ENCODE measurements at regions not wholly inside any gene's neighbourhood (a gene's known extent, or its start where the extent isn't known, plus 50 kb on each side); places are given as distances from the start of the nearest gene placed in this dataset.

- no peak for DNase-seq
Measured at GRCh38 chr14:71725922-71726579, 206.2 kb upstream of the RGS6 start.

GRCh38 chr14:71726580-71727021, 205.6 kb upstream of the RGS6 start:
- DNase-seq = no peak

GRCh38 chr14:71728386-71728785, 203.8 kb upstream of the RGS6 start:
- no peak for DNase-seq

GRCh38 chr14:71729596-71729995, 202.6 kb upstream of the RGS6 start:
- peak; percentile 49 for DNase-seq

DNA sequence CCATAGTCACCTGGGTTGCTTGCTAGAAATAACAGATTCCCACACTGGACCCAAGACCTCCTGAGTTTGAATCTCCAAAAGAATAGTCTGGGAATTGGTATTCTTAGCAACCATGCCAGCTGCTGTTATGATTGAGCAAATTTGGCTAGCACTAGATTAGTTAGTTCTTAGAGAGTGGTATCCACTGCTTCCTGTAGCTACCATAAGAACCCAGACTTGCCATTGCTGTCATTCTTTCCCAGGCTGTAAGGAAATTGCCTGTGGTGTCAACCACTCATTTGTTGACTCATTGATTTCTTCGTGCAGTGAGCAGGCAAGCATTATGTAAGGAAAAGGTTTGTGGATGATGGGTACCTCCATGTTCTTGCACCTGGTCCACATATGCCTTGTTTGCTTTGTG, 201.8 kb upstream of the RGS6 start:
- DNase-seq = no peak

GRCh38 chr14:71731096-71731495, 201.1 kb upstream of the RGS6 start:
- DNase-seq = no peak

DNA sequence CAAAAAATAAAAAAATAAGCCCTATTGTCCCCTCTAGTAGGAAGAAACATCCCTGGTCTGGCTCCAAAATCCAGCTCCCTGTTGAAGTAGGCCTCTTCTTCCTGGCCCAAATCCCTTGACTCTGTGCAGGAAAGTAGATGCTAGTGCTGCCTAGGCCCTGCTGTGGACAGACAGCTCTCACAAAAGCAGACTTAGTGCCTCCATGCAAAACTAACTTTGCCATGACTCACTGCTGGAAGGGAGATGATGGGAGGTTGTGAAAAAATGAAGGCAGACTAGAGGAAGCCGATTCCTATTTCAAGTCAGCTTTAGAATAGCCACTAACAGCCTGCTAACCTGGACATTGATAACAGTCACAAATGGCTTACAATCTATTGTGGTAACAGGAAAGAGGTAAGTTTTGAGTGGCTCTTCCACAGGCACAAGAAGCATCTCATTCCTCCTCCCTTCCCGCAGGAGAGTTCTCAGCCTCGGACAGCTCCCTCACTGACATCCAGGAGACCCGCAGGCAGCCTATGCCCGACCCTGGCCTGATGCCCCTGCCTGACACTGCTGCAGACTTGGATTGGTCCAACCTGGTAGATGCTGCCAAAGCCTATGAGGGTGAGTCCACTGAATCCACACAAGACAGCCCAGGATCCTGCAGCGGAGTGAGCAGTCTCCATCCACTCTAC, 198.9 kb upstream of the RGS6 start:
- no peak for DNase-seq

DNA sequence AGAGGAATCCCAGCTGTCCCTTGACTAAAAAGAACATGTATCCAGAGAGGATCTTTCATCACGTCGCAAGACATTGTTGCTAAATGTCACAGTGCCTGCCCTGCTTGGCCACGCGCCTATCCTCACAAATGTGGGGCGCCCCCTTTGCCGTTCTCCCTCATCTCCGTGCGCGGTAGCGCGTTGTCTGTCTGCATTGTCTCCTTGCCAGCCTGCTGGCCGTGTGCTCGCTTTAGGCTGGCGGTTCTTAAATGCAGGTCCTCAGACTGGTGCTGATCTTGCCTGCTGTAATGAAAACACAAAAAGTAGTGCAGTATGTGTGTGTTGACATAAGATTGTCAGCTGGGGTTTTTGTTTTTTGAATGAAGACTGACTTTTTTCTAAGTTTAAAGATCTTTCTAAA, 198.2 kb upstream of the RGS6 start:
- no peak for DNase-seq

DNA sequence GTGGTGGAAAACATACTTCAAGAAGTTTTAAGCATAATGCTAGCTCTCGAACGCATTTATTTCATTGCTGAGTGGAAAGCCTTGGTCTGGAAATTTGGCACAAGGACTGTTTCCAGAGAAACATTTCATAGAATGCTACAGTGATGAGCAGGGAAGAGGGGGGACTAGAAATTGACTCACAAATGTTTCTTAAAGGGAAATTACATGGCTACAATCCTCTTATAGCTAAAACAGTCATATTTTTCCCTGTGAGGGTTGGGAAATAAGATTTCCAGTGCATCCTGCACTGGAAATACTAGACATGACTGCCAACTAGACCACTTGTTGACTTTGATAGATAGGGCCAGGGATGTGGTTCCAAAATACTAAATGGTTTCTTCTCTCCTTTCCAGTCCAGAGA, 197.3 kb upstream of the RGS6 start:
- DNase-seq = no peak

DNA sequence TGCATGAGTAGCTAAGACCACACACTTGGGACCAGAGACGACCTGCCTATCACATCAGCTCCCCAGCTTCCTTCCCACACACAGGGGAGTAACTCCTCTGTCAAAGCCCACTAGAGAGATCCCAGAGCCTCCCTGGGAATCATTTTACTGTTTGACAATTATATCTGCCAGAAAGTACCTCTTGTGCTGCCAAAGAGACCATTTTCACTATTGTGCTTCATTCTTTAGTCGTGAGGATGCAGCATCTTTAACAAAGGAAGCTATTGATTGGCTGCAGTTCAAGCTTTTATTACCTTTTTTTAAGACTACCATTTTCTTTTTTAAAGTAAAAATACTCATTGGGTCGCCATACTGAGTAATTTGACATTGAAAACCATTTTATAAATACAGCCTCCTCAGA, 194.5 kb upstream of the RGS6 start:
- no peak for DNase-seq

DNA sequence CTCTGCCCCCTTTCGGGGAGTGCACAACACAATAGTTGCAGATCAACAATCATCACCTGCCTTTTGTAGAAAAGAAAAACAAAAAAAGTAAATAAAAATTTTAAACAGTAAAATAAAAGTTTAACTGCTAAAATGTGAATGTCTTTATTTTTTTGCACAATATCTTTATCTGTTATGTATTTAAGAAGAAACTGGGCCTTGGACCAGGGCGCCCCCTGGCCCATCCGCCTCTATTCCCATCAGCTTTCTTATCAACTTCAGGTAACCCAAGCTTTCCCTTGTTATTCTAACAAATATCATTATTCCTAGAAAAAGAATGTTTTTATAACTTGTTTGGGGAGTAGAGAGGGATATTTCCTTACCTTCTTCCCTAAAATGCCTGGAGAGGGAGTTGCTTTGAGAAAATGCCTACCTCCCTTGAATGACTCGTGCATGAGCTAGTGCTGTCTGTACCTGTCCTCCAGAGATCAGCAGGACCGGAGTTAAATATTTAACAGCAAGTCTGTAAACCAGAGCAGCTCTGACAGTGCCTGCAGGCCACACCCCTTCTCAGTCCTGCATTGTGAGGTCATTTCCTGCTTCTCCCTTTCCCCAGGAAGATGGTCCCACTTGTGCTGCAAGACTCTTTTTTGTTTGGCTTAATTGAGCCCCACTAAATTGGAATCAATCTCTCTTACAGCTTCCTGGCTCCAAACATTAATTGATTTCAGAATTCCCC, 192.8 kb upstream of the RGS6 start:
- DNase-seq = peak; percentile 11

DNA sequence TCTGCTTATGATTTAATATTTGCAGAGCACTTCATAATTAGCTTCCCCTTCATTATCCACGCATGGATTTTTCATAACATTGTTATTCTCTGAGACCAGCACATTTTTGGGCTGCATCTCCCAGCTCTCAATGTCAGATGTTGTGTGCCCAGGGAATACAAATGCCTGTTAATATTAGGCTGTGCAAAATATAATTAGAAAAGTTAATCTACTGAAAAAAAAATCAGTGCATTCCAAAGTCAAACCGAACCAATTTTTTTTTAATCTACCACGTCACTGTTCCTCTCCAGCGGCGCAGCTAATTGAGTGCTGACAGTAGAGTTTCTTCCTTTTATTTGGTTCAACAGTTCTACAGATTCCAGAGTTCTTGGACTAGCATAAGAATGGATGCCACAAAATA, 191.0 kb upstream of the RGS6 start:
- no peak for DNase-seq

DNA sequence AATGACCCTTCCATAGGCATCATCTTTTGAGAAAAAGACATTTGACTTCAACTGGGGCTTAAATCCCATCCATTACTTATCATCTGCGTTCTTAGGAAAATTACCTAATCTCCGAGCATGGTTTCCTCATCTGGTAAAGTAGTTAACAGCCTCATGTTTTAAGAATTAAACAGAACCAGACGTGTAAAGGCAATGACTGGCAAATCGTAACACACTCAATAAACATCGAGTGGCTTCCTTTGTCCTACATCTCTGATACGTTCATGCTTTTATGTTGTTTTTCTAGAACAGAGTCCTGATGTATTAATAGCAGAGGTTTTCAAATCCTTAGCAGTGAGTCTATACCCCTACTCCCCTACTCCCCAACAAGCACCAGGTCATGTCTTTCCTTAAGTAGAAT, 189.7 kb upstream of the RGS6 start:
- DNase-seq = no peak

GRCh38 chr14:71745072-71745471, 187.2 kb upstream of the RGS6 start:
- peak; percentile 67 for DNase-seq

GRCh38 chr14:71748196-71748595, 184.0 kb upstream of the RGS6 start:
- DNase-seq = no peak

DNA sequence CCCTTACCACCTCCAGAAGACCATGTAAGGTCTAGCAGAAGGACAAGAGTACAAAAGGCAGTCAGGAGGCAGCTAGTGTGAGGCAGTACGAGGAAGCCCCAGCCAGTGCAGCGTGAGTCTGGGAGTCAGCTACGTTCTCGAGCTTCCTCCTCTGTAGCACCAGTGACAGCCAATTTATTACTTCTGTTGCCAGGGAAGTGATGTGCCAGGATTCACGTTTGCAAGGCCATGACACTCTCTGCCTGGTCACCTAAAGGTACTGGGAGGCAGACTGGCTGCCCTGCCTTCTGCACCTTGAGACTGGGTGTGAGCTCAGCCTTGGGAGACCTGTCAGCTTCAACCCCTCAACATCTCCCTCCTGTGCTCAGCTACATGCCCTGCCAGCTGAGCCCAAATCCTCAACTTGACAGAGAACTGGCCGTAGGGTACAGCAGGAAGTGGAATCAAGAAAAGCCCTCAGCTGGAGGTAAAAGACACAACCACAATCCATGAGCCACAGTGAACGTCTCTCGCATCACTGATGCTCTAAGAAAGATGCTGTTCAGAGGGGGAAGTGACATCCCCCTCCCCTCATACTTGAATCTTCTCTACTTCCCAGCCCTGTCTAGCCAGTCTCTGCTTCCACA, 182.5 kb upstream of the RGS6 start:
- DNase-seq = no peak

DNA sequence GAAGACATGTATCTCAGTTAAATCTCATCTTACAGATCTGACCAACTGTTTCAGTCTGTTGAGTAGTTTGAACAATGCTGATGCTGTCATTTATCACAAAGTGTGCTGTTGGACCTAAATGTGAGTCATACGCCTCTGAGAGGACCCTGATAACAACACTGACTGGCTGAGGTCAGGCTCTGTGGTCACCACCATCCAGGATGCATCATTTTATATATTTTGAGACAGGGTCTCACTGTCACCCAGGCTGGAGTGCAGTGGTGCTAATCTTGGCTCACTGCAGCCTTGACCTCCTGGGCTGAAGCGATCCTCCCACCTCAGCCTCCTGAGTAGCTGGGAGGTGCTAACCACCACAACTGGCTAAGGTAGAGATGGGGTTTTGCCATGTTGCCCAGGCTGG, 181.0 kb upstream of the RGS6 start:
- DNase-seq = no peak

- no peak for DNase-seq
Measured at GRCh38 chr14:71752111-71752738, 180.0 kb upstream of the RGS6 start.

DNA sequence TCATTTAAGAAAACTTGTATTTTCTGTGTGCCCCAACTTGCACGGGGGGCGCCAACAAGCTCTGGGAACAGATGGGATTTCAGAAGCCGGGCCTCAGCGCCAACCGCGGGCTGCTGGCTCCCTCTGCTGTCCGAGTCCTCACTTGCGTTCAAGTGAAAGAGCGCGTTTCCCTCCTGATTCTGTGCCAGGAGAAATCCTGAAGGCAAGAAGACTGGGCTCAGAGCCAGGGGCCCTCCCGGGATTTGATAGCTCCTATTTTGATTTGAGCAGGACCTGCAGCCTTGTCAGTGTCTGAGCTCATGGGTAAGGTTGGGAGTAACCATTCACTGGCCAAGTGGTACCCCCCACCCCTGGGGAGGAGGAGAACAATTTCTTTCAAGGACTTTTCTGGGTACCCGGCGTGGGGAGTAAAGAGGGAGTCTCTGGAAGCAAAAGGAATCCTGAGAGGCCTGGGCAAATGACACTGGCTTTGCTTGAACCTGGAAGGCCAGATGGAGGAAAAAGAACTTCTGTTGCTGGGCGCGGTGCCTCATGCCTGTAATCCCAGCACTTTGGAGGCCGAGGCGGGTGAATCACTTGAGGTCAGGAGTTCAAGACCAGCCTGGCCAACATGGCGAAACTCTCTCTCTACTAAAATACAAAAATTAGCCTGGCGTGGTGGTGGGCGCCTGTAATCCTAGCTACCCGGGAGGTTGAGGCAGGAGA, 179.0 kb upstream of the RGS6 start:
- DNase-seq = peak; percentile 92

- DNase-seq = no peak
Measured at GRCh38 chr14:71753976-71754375, 178.3 kb upstream of the RGS6 start.

- DNase-seq = no peak
Measured at GRCh38 chr14:71754422-71755095, 177.7 kb upstream of the RGS6 start.

Measured in NCI-H82 (cell line).